Caco-2 (cell line): ENCODE measurements at regions not wholly inside any gene's neighbourhood (a gene's known extent, or its start where the extent isn't known, plus 50 kb on each side); places are given as distances from the start of the nearest gene placed in this dataset.
"Not testable (repeated sequence)": the region's sequence is repeated elsewhere in the genome, so short reads cannot be mapped to it uniquely, and the experiment has no call there.

Source experiments
- BruUV-seq: library from RNA; stranded (reverse); fragments of 400-500 nt; replicated peaks from 2 replicates; lab custom pipeline; 2021; lab: Mats Ljungman, UMichigan
- CTCF ChIA-PET: fragments of 300-600 bp; sonication (Branson Sonifier 250); formaldehyde crosslinking; loops from one replicate; lab custom pipeline; 2022; ENCODE audit warnings: antibody characterized with exemption; lab: Charles Lee
- POLR2A ChIA-PET: fragments of 300-600 bp; sonication (Branson Sonifier 250); formaldehyde crosslinking; loops from one replicate; lab custom pipeline; 2022; ENCODE audit warnings: antibody characterized with exemption; lab: Charles Lee
- DNase-seq, 2 experiments: peaks; one replicate each; pipeline versions ENCODE4 v3.0.0 to v3.0.0-alpha.2; 2020 to 2022
- H3K27me3 ChIP-seq: replicated peaks from 2 replicates; pipeline ENCODE4 v1.6.0; 2011; ENCODE audit warnings: low read length; ENCODE audit not compliant: control insufficient read depth, insufficient read depth
- H3K36me3 ChIP-seq: 2 replicates; pipeline ENCODE4 v1.5.1; 2011; ENCODE audit warnings: low read length; ENCODE audit not compliant: control insufficient read depth, insufficient read depth
- H3K4me1 ChIP-seq: fragments of 250-450 bp; sonication (Bioruptor Pico); 2 replicates; pipeline ENCODE4 v1.5.1; 2020; ENCODE audit warnings: mild to moderate bottlenecking
- H3K4me3 ChIP-seq: 2 replicates; pipeline ENCODE4 v1.5.1; 2011; ENCODE audit warnings: low read depth, mild to moderate bottlenecking, control low read depth, low read length
- H3K9me3 ChIP-seq: fragments of 250-450 bp; sonication (Bioruptor Pico); 2 replicates; pipeline ENCODE4 v1.5.1; 2020; ENCODE audit warnings: mild to moderate bottlenecking, moderate library complexity
- H3K27ac Mint-ChIP-seq: one replicate; pipeline ENCODE4 v1.8.0; 2022; ENCODE audit warnings: mixed read lengths; ENCODE audit not compliant: unreplicated experiment
- H3K27me3 Mint-ChIP-seq: one replicate; pipeline ENCODE4 v1.8.0; 2022; ENCODE audit warnings: mixed read lengths; ENCODE audit not compliant: insufficient read depth, unreplicated experiment
- H3K36me3 Mint-ChIP-seq: one replicate; pipeline ENCODE4 v1.8.0; 2022; ENCODE audit warnings: mild to moderate bottlenecking, mixed read lengths; ENCODE audit not compliant: insufficient read depth, unreplicated experiment
- H3K4me1 Mint-ChIP-seq: one replicate; pipeline ENCODE4 v1.8.0; 2022; ENCODE audit warnings: low read depth, mixed read lengths; ENCODE audit not compliant: unreplicated experiment
- H3K4me3 Mint-ChIP-seq: one replicate; pipeline ENCODE4 v1.8.0; 2022; ENCODE audit warnings: mild to moderate bottlenecking, moderate library complexity, mixed read lengths; ENCODE audit not compliant: unreplicated experiment
- H3K9me3 Mint-ChIP-seq: one replicate; pipeline ENCODE4 v1.8.0; 2022; ENCODE audit warnings: mixed read lengths; ENCODE audit not compliant: unreplicated experiment
- intact Hi-C: fragments of 100-400 bp; cut with micrococcal nuclease; formaldehyde crosslinking; loops from one replicate; pipeline ENCODE4 v1.10.0; 2022; ENCODE audit not compliant: unreplicated experiment
- TF ChIP-seq, protein P1 (sequence below), 2 experiments: fragments of 200-600 bp in 1 of 2; IDR thresholded peaks; 1 replicate in 1 of 2; 2 replicates in 1 of 2; pipeline versions ENCODE4 v1.5.1 to v1.8.0; 2011 to 2022; ENCODE audit warnings: antibody characterized with exemption in 1 of 2, control low read depth in 1 of 2, inconsistent platforms in 1 of 2, low read depth in 1 of 2, low read length in 1 of 2, mild to moderate bottlenecking in 1 of 2, moderate library complexity in 1 of 2; ENCODE audit not compliant: insufficient read depth in 1 of 2, severe bottlenecking in 1 of 2, unreplicated experiment in 1 of 2

- Histone ChIP-seq H3K9me3 (0 out of 2 replicates have a peak, but pooled peaks cover 2% of the 10 kb centered on the region), H3K27me3 (no peaks in the 10 kb centered on the region), H3K4me3 (no peak overlapping the region), H3K36me3 (no peaks in the 10 kb centered on the region), H3K4me1 (no peaks in the 10 kb centered on the region)
- CTCF ChIA-PET = no interaction called here
- Mint-ChIP-seq H3K27ac (no peak overlapping the region), H3K36me3 (no peaks in the 10 kb centered on the region), H3K9me3 (no peaks in the 10 kb centered on the region), H3K4me3 (no peak overlapping the region), H3K4me1 (no peaks in the 10 kb centered on the region), H3K27me3 (no peaks in the 10 kb centered on the region)
- BruUV-seq = no TSS peak
- intact Hi-C loops = loop anchor here (5.0 kb wide), 1 partner anchor 47 kb away; no protein-coding TSS in a partner anchor
- TF ChIP-seq, protein P1, sequence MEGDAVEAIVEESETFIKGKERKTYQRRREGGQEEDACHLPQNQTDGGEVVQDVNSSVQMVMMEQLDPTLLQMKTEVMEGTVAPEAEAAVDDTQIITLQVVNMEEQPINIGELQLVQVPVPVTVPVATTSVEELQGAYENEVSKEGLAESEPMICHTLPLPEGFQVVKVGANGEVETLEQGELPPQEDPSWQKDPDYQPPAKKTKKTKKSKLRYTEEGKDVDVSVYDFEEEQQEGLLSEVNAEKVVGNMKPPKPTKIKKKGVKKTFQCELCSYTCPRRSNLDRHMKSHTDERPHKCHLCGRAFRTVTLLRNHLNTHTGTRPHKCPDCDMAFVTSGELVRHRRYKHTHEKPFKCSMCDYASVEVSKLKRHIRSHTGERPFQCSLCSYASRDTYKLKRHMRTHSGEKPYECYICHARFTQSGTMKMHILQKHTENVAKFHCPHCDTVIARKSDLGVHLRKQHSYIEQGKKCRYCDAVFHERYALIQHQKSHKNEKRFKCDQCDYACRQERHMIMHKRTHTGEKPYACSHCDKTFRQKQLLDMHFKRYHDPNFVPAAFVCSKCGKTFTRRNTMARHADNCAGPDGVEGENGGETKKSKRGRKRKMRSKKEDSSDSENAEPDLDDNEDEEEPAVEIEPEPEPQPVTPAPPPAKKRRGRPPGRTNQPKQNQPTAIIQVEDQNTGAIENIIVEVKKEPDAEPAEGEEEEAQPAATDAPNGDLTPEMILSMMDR (IDR thresholded peaks at IDR 0.05; ENCODE audit: insufficient read depth in 1 of 2, low read depth in 1 of 2, low read length in 1 of 2, severe bottlenecking in 1 of 2, unreplicated experiment in 1 of 2) = no peak
- no peak for DNase-seq
- POLR2A ChIA-PET = no interaction called here
These were observed 62.7 kb upstream of the ABLIM1 start for GRCh38 chr10:114720685-114721278.

GRCh38 chr10:114722136-114722535 lies 64.1 kb upstream of the ABLIM1 start:
- H3K36me3 Mint-ChIP-seq, BruUV-seq, H3K36me3 ChIP-seq, H3K27me3 ChIP-seq, H3K9me3 ChIP-seq, H3K9me3 Mint-ChIP-seq, H3K4me1 ChIP-seq, H3K4me3 Mint-ChIP-seq, POLR2A ChIA-PET, H3K27ac Mint-ChIP-seq, DNase-seq, H3K4me1 Mint-ChIP-seq, H3K27me3 Mint-ChIP-seq, H3K4me3 ChIP-seq: not testable (repeated sequence)
- CTCF ChIA-PET = interaction anchor here (0.6 kb wide), 1 partner anchor 28 kb away, joined by 3 read pairs; no protein-coding TSS in a partner anchor
- intact Hi-C loops = loop anchor here (5.0 kb wide), 1 partner anchor 45 kb away; no protein-coding TSS in a partner anchor

- H3K36me3 Mint-ChIP-seq = no peaks in the 10 kb centered on the region
- H3K4me1 Mint-ChIP-seq = no peaks in the 10 kb centered on the region
- POLR2A ChIA-PET = no interaction called here
- Histone ChIP-seq H3K4me1 (no peaks in the 10 kb centered on the region), H3K4me3 (no peak overlapping the region), H3K36me3 (no peaks in the 10 kb centered on the region), H3K9me3 (0 out of 2 replicates have a peak, but pooled peaks cover 2% of the 10 kb centered on the region), H3K27me3 (no peaks in the 10 kb centered on the region)
- BruUV-seq = no TSS peak
- TF ChIP-seq, protein P1 (IDR thresholded peaks at IDR 0.05; ENCODE audit: insufficient read depth in 1 of 2, low read depth in 1 of 2, low read length in 1 of 2, severe bottlenecking in 1 of 2, unreplicated experiment in 1 of 2) = no peak
- DNase-seq = no peak
- intact Hi-C loops = loop anchor here (5.0 kb wide), 1 partner anchor 44 kb away; no protein-coding TSS in a partner anchor
- no peak overlapping the region for H3K4me3 Mint-ChIP-seq
- CTCF ChIA-PET = no interaction called here
- no peak overlapping the region for H3K27ac Mint-ChIP-seq
- H3K27me3 Mint-ChIP-seq = peaks cover 2% of the 10 kb centered on the region
- H3K9me3 Mint-ChIP-seq = no peaks in the 10 kb centered on the region
These were observed 65.3 kb upstream of the ABLIM1 start for GRCh38 chr10:114723361-114723760.
